T-helper 1 cell treated with Interleukin-12 subunit alpha and Interleukin-12 subunit beta and Interleukin-4 antibody, amounts not matched to agents 30 μg/mL and 1 μg/mL, for 36 hours (primary cell): ENCODE measurements at regions not wholly inside any gene's neighbourhood (a gene's known extent, or its start where the extent isn't known, plus 50 kb on each side); places are given as distances from the start of the nearest gene placed in this dataset.

Experiments
- H3K27ac Mint-ChIP-seq: one replicate; pipeline ENCODE4 v1.8.0; 2021; ENCODE audit warnings: mild to moderate bottlenecking, mixed read lengths
- H3K27me3 Mint-ChIP-seq: one replicate; pipeline ENCODE4 v1.8.0; 2021; ENCODE audit warnings: low read depth, mixed read lengths
- H3K36me3 Mint-ChIP-seq: one replicate; pipeline ENCODE4 v1.8.0; 2021; ENCODE audit warnings: low read depth, mixed read lengths
- H3K4me1 Mint-ChIP-seq: one replicate; pipeline ENCODE4 v1.8.0; 2021; ENCODE audit warnings: low read depth, mixed read lengths
- H3K4me3 Mint-ChIP-seq: one replicate; pipeline ENCODE4 v1.8.0; 2021; ENCODE audit warnings: mild to moderate bottlenecking, moderate library complexity, mixed read lengths
- H3K9me3 Mint-ChIP-seq: one replicate; pipeline ENCODE4 v1.8.0; 2021; ENCODE audit warnings: mixed read lengths

GRCh38 chr13:63085851-63086250, 1670.2 kb upstream of the PCDH20 start:
- no peaks in the 10 kb centered on the region for H3K36me3 Mint-ChIP-seq
- no peak overlapping the region for H3K4me3 Mint-ChIP-seq
- no peaks in the 10 kb centered on the region for H3K4me1 Mint-ChIP-seq
- no peak overlapping the region for H3K27ac Mint-ChIP-seq
- H3K9me3 Mint-ChIP-seq, result peaks cover 5% of the 10 kb centered on the region
- no peaks in the 10 kb centered on the region for H3K27me3 Mint-ChIP-seq

- H3K36me3 Mint-ChIP-seq, result no peaks in the 10 kb centered on the region
- H3K27me3 Mint-ChIP-seq, result no peaks in the 10 kb centered on the region
- H3K9me3 Mint-ChIP-seq, result peaks cover 5% of the 10 kb centered on the region
- no peak overlapping the region for H3K27ac Mint-ChIP-seq
- no peaks in the 10 kb centered on the region for H3K4me1 Mint-ChIP-seq
- no peak overlapping the region for H3K4me3 Mint-ChIP-seq
Measured at GRCh38 chr13:63081400-63082014, 1665.9 kb upstream of the PCDH20 start.

GRCh38 chr13:63075126-63075525, 1659.5 kb upstream of the PCDH20 start:
- H3K27ac Mint-ChIP-seq, result no peak overlapping the region
- H3K36me3 Mint-ChIP-seq, result no peaks in the 10 kb centered on the region
- no peak overlapping the region for H3K4me3 Mint-ChIP-seq
- H3K27me3 Mint-ChIP-seq, result no peaks in the 10 kb centered on the region
- H3K9me3 Mint-ChIP-seq, result peaks cover 5% of the 10 kb centered on the region
- H3K4me1 Mint-ChIP-seq, result no peaks in the 10 kb centered on the region

GRCh38 chr13:63050287-63050686, 1634.6 kb upstream of the PCDH20 start:
- Mint-ChIP-seq H3K4me1 (no peaks in the 10 kb centered on the region), H3K27ac (no peak overlapping the region), H3K27me3 (no peaks in the 10 kb centered on the region), H3K9me3 (peaks cover 13% of the 10 kb centered on the region), H3K36me3 (no peaks in the 10 kb centered on the region), H3K4me3 (no peak overlapping the region)

- H3K36me3 Mint-ChIP-seq, result no peaks in the 10 kb centered on the region
- no peaks in the 10 kb centered on the region for H3K27me3 Mint-ChIP-seq
- no peak overlapping the region for H3K4me3 Mint-ChIP-seq
- H3K9me3 Mint-ChIP-seq, result peaks cover 9% of the 10 kb centered on the region
- no peak overlapping the region for H3K27ac Mint-ChIP-seq
- H3K4me1 Mint-ChIP-seq, result no peaks in the 10 kb centered on the region
Measured at GRCh38 chr13:63048653-63049052, 1633.0 kb upstream of the PCDH20 start.

GRCh38 chr13:63044589-63045313, 1629.1 kb upstream of the PCDH20 start:
- Mint-ChIP-seq H3K9me3 (peaks cover 17% of the 10 kb centered on the region), H3K4me1 (no peaks in the 10 kb centered on the region), H3K4me3 (no peak overlapping the region), H3K36me3 (no peaks in the 10 kb centered on the region), H3K27me3 (no peaks in the 10 kb centered on the region), H3K27ac (no peak overlapping the region)

GRCh38 chr13:63042686-63043085, 1627.0 kb upstream of the PCDH20 start:
- no peaks in the 10 kb centered on the region for H3K27me3 Mint-ChIP-seq
- no peaks in the 10 kb centered on the region for H3K36me3 Mint-ChIP-seq
- H3K27ac Mint-ChIP-seq, result no peak overlapping the region
- H3K4me1 Mint-ChIP-seq, result no peaks in the 10 kb centered on the region
- peaks cover 29% of the 10 kb centered on the region for H3K9me3 Mint-ChIP-seq
- no peak overlapping the region for H3K4me3 Mint-ChIP-seq

- H3K4me3 Mint-ChIP-seq, result no peak overlapping the region
- peaks cover 32% of the 10 kb centered on the region for H3K9me3 Mint-ChIP-seq
- H3K27me3 Mint-ChIP-seq, result no peaks in the 10 kb centered on the region
- no peaks in the 10 kb centered on the region for H3K4me1 Mint-ChIP-seq
- no peaks in the 10 kb centered on the region for H3K36me3 Mint-ChIP-seq
- H3K27ac Mint-ChIP-seq, result no peak overlapping the region
Measured at GRCh38 chr13:63041640-63042414, 1626.2 kb upstream of the PCDH20 start.

GRCh38 chr13:63026285-63026797, 1610.7 kb upstream of the PCDH20 start:
- H3K4me3 Mint-ChIP-seq, result no peak overlapping the region
- no peaks in the 10 kb centered on the region for H3K4me1 Mint-ChIP-seq
- no peak overlapping the region for H3K27ac Mint-ChIP-seq
- H3K9me3 Mint-ChIP-seq, result peaks cover 3% of the 10 kb centered on the region
- no peaks in the 10 kb centered on the region for H3K36me3 Mint-ChIP-seq
- H3K27me3 Mint-ChIP-seq, result no peaks in the 10 kb centered on the region

GRCh38 chr13:63025741-63026140, 1610.1 kb upstream of the PCDH20 start:
- Mint-ChIP-seq H3K9me3 (peaks cover 3% of the 10 kb centered on the region), H3K27me3 (no peaks in the 10 kb centered on the region)

GRCh38 chr13:63024458-63024857, 1608.8 kb upstream of the PCDH20 start:
- H3K4me3 Mint-ChIP-seq, result no peak overlapping the region
- no peaks in the 10 kb centered on the region for H3K36me3 Mint-ChIP-seq
- H3K9me3 Mint-ChIP-seq, result peaks cover 1% of the 10 kb centered on the region
- no peaks in the 10 kb centered on the region for H3K4me1 Mint-ChIP-seq
- no peaks in the 10 kb centered on the region for H3K27me3 Mint-ChIP-seq
- H3K27ac Mint-ChIP-seq, result no peak overlapping the region

More at GRCh38 chr13:63025741-63026140, 1610.1 kb upstream of the PCDH20 start:
- H3K27ac Mint-ChIP-seq, result no peak overlapping the region
- no peaks in the 10 kb centered on the region for H3K36me3 Mint-ChIP-seq
- no peaks in the 10 kb centered on the region for H3K4me1 Mint-ChIP-seq
- no peak overlapping the region for H3K4me3 Mint-ChIP-seq

GRCh38 chr13:63011996-63012395, 1596.3 kb upstream of the PCDH20 start:
- H3K36me3 Mint-ChIP-seq, result no peaks in the 10 kb centered on the region

GRCh38 chr13:63010072-63010658, 1594.5 kb upstream of the PCDH20 start:
- Mint-ChIP-seq H3K9me3 (peaks cover 39% of the 10 kb centered on the region), H3K4me3 (no peak overlapping the region), H3K36me3 (no peaks in the 10 kb centered on the region), H3K27me3 (no peaks in the 10 kb centered on the region), H3K27ac (no peak overlapping the region), H3K4me1 (no peaks in the 10 kb centered on the region)

More at GRCh38 chr13:63011996-63012395, 1596.3 kb upstream of the PCDH20 start:
- Mint-ChIP-seq H3K4me1 (no peaks in the 10 kb centered on the region), H3K27me3 (no peaks in the 10 kb centered on the region), H3K9me3 (peaks cover 40% of the 10 kb centered on the region), H3K4me3 (no peak overlapping the region), H3K27ac (no peak overlapping the region)

GRCh38 chr13:63005625-63006024, 1590.0 kb upstream of the PCDH20 start:
- Mint-ChIP-seq H3K9me3 (peaks cover 50% of the 10 kb centered on the region), H3K27ac (no peak overlapping the region), H3K4me1 (no peaks in the 10 kb centered on the region)

More at GRCh38 chr13:63005625-63006024, 1590.0 kb upstream of the PCDH20 start:
- Mint-ChIP-seq H3K27me3 (no peaks in the 10 kb centered on the region), H3K4me3 (no peak overlapping the region), H3K36me3 (no peaks in the 10 kb centered on the region)
